Progenitor cell of endocrine pancreas (in vitro differentiated cells): ENCODE measurements at regions not wholly inside any gene's neighbourhood (a gene's known extent, or its start where the extent isn't known, plus 50 kb on each side); places are given as distances from the start of the nearest gene placed in this dataset.

Experiments
- DNase-seq: peaks from one replicate; pipeline ENCODE4 v3.0.0; 2021; ENCODE audit warnings: low spot score; ENCODE audit not compliant: unreplicated experiment
- H3K27ac Mint-ChIP-seq: 2 replicates; pipeline ENCODE4 v1.8.0; 2021; ENCODE audit warnings: mild to moderate bottlenecking, moderate library complexity, mixed read lengths
- H3K27me3 Mint-ChIP-seq: 2 replicates; pipeline ENCODE4 v1.8.0; 2021; ENCODE audit warnings: mixed read lengths
- H3K36me3 Mint-ChIP-seq: 2 replicates; pipeline ENCODE4 v1.8.0; 2022; ENCODE audit warnings: mixed read lengths; ENCODE audit not compliant: insufficient read depth
- H3K4me1 Mint-ChIP-seq: 2 replicates; pipeline ENCODE4 v1.8.0; 2021; ENCODE audit warnings: low read depth, mixed read lengths
- H3K4me3 Mint-ChIP-seq: 2 replicates; pipeline ENCODE4 v1.8.0; 2021; ENCODE audit warnings: low read depth, mild to moderate bottlenecking, moderate library complexity, mixed read lengths
- H3K9me3 Mint-ChIP-seq: 2 replicates; pipeline ENCODE4 v1.8.0; 2021; ENCODE audit warnings: low read depth, mixed read lengths
- TF ChIP-seq, protein P1 (sequence below): fragments of 200-600 bp; sonication (generic); IDR thresholded peaks from one replicate; pipeline ENCODE4 v1.5.0; 2021; ENCODE audit warnings: antibody characterized with exemption, mild to moderate bottlenecking; ENCODE audit not compliant: unreplicated experiment

DNA sequence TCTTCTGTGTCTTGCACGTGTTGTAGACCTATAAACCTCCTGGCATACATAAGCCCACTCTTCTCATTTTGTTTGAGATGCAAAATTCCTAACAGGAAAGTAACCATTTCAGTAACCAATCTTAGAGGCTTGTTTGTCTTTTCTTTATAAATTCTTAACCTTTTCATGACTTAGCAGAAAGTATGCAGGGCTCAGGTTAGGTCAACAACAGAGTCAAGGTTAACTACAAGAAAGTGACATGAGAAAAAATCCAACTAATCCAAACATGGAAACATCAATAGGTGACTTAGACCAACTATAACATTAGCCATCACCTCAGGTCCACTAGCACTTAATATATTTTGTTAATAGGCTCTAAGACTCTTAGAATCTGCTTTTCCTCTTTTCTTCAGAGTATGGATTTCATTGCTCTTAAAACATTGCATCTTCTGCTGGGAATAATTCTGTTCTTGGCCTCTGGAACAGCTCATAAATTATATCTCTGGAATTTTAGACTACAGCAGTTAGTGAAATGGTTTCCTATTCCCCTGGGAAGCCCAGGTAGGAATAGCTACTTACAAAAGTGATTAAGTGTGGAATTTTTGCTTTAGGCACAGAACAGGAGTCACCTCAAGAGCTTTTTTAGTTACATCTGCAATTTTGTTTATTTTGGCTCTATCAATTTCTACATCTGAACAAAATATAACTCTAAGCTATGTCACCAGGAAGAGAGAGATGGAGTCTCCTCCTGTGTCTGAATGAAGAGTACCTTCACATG lies 155.3 kb upstream of the ANKRD55 start:
- Mint-ChIP-seq H3K4me1 (peaks cover 15% of the 10 kb centered on the region), H3K9me3 (peaks cover 26% of the 10 kb centered on the region), H3K27me3 (peaks cover 4% of the 10 kb centered on the region), H3K4me3 (no peak overlapping the region), H3K27ac (peak overlapping the region; percentile 73), H3K36me3 (peaks cover 4% of the 10 kb centered on the region)
- TF ChIP-seq, protein P1, sequence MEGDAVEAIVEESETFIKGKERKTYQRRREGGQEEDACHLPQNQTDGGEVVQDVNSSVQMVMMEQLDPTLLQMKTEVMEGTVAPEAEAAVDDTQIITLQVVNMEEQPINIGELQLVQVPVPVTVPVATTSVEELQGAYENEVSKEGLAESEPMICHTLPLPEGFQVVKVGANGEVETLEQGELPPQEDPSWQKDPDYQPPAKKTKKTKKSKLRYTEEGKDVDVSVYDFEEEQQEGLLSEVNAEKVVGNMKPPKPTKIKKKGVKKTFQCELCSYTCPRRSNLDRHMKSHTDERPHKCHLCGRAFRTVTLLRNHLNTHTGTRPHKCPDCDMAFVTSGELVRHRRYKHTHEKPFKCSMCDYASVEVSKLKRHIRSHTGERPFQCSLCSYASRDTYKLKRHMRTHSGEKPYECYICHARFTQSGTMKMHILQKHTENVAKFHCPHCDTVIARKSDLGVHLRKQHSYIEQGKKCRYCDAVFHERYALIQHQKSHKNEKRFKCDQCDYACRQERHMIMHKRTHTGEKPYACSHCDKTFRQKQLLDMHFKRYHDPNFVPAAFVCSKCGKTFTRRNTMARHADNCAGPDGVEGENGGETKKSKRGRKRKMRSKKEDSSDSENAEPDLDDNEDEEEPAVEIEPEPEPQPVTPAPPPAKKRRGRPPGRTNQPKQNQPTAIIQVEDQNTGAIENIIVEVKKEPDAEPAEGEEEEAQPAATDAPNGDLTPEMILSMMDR: no peak
- no peak for DNase-seq

DNA sequence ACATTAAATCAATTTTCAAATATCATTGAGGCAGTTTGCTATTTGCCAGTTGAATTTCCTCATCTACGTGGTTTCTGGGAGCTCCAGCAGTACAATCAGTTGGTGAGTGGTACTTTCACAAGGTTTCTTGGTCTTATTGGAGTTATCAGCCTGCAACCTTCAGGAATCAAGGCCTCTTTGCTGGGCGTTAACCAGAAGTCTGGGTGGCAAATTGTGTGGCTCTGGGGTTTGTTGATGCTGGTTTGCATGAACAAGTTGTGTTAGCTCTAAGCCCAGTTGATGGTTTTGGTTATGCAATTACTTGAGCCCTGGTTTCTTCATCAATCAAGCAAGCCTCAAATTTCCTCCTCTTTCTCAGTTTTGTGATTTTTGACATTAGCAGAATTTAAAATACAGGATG lies 152.9 kb upstream of the ANKRD55 start:
- Mint-ChIP-seq H3K4me3 (no peak overlapping the region), H3K4me1 (peaks cover 15% of the 10 kb centered on the region), H3K9me3 (peaks cover 3% of the 10 kb centered on the region), H3K27me3 (peaks cover 4% of the 10 kb centered on the region), H3K27ac (no peak overlapping the region), H3K36me3 (peaks cover 1% of the 10 kb centered on the region)
- DNase-seq: no peak
- TF ChIP-seq, protein P1: no peak

DNA sequence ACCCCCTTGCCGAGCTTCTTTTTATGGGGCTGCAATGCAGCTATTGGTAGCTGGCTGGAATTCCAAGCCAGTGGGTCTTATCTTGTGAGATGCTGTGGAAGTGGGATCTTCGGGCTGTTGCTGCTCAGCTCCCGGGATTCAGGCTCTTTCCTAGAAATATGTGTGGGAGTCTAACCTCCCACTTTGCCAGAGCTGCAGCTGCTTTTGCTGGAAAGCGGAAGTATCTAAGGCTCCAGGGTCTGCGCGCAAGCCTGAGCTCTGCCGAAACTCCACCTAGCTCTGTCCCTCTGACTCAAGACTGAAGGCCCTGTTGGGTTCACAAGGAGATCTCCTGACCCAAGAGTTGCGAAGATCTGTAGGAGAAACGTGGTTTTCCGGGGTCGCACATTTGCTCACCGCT lies 151.1 kb upstream of the ANKRD55 start:
- Mint-ChIP-seq H3K4me1 (peaks cover 15% of the 10 kb centered on the region), H3K4me3 (no peak overlapping the region), H3K36me3 (peaks cover 1% of the 10 kb centered on the region), H3K27me3 (peaks cover 4% of the 10 kb centered on the region), H3K9me3 (peaks cover 3% of the 10 kb centered on the region), H3K27ac (no peak overlapping the region)
- DNase-seq: no peak
- TF ChIP-seq, protein P1: no peak

DNA sequence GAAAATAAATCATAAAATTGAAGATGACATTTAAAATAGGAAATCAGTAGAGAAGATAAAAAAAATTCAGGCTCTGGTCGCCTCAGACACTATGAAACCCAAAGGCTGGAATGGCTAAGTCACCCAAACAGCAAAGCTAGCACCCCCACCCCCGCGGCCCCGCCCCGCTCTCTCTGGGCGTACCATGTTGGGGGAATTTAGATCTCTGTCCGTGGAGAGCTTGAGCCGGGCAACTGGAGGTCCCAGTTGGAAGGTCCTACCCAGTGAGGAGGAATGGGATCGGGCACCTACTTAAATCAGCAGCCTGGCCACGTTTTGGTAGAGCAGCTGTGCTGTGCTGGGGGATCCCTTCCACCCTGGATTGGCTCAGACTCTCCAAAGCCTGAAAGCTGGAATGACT lies 150.6 kb upstream of the ANKRD55 start:
- TF ChIP-seq, protein P1: no peak
- no peak for DNase-seq
- peaks cover 1% of the 10 kb centered on the region for H3K36me3 Mint-ChIP-seq
- H3K4me3 Mint-ChIP-seq: no peak overlapping the region
- H3K27ac Mint-ChIP-seq: no peak overlapping the region
- peaks cover 3% of the 10 kb centered on the region for H3K9me3 Mint-ChIP-seq
- peaks cover 14% of the 10 kb centered on the region for H3K4me1 Mint-ChIP-seq
- H3K27me3 Mint-ChIP-seq: peaks cover 4% of the 10 kb centered on the region

DNA sequence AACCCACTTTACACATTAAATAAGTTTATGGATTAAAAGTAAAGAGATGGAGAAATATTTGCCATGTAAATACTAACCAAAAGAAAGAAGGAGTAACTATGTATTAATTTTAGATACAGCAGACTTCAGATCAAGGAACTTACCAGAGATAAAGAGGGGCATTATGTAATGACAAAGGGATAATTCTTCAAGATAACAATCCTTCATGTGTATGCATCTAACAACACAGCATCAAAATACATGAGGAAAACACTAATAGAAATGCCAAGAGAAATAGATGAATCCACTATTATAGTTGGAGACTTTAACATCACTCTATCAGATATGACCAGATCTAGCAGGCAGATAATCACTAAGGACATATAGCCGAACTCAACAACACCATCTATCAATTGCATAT lies 149.8 kb upstream of the ANKRD55 start:
- H3K4me1 Mint-ChIP-seq: peaks cover 5% of the 10 kb centered on the region
- TF ChIP-seq, protein P1: no peak
- no peak for DNase-seq
- H3K36me3 Mint-ChIP-seq: peaks cover 1% of the 10 kb centered on the region
- peaks cover 3% of the 10 kb centered on the region for H3K9me3 Mint-ChIP-seq
- H3K27ac Mint-ChIP-seq: no peak overlapping the region
- peaks cover 4% of the 10 kb centered on the region for H3K27me3 Mint-ChIP-seq
- no peak overlapping the region for H3K4me3 Mint-ChIP-seq
